ENCODE measurements at regions not wholly inside any gene's neighbourhood (a gene's known extent, or its start where the extent isn't known, plus 50 kb on each side); places are given as distances from the start of the nearest gene placed in this dataset.

DNA sequence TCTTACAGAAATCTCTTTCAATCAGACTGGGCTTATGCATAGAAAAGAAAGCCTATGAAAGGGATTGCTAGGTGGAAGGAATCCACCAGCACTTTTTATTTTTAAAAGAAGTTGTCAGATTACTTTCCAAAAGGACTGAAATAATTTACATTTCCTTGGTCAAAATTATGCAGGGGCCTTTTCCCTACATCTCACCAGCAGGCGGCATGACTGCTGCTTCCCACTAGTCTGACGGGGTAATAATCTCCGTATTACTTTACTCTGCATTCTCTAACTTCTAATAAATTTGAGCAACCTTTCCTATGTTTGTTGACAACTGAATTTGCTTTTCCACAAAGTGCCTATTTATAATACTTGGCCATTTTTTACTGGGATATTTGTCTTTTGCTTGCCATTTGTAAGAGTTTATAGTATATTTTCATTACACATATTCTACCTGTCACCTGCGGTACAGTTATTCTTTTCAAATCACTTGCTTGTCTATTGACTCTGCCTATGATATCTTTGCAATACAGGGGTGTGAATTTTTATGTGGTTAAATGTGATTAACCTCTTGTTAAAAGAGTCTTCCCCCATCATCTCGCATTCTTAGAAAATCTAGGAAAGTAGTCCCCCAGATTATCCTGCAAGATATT is 51.9 kb upstream of the USP47 start:
- DNase-seq = no peak

DNA sequence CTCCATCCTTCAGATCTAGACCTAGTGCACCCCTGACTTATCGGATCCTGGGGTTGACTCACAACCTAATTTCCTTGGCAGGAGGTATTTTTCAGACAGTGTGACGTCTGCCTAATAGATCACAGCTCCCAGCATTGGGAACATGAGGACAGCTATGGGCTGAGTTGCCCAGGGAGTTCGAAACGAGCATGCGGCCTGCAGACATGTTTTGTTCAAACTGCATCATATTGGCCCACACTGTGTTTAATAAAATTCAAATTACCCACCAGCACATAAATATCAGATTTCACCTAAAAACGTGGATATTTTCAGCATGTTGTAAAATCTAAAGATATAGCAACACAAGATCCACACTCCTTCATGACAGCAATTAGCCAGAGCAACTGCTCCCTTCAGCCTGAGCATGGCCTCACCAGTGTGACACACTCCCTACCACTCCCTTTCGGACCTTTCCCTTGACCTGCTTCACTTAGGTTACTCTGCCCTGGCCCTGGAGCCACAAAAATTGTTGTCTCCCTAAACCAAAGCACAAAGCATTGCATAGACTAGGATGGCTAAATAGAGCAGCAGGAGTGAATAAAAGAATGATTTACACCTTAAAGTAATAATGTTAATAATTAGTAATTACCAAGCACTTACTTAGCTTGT is 53.6 kb upstream of the USP47 start:
- no peak for DNase-seq

DNA sequence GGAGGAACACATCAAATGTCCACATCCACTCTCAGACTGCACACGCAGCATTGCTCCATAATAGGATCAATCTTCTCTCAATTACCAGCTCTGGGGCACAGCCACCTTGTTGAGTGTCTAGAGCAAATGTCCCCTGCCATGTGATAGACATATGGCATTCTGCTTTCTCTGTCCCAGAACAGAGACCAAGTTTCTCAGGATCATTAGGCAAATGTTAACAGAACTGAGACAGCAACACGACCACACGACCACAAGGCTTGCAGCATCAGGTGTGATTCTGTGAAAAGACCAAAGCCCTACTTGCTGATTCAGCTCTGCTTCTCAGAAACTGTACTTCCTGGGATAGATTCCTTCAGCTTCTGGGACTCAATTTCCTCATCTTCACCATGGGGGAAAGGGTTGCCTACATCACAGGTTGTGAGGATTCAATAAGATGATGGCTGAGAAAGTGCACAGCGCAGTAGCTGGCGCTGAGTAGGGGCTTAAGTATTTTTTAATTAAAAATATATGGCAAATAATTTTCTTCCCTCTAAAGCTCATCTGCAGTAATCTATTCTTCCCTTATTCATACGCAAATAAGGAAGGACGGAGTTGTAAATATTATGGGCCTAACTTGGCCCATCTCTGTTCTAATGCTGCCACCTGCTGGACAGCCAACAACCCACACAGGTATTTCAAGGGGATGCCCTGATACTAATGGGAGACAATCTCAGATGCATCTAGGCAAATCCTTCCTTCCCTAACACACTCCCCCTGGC is 54.3 kb upstream of the USP47 start:
- peak; percentile 56 for DNase-seq

DNA sequence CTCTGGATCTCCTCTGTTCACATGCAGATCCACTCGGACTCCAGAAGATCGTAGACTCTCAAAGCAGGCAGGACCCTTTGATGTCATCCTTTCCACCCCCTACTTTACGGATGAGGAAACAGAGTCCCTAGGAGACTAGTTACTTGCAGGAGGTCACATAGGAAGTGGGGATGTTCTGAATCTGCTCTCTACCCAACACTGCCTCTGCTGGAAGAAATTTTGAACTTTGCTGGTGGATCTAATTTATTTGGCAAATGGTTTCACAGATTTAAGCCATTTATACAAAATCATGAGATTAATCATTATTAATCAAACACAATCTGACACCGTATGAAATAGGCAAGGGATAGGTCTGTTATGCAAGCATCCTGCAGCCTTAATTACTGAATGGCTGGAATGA is 55.0 kb upstream of the USP47 start:
- DNase-seq = peak; percentile 4

DNA sequence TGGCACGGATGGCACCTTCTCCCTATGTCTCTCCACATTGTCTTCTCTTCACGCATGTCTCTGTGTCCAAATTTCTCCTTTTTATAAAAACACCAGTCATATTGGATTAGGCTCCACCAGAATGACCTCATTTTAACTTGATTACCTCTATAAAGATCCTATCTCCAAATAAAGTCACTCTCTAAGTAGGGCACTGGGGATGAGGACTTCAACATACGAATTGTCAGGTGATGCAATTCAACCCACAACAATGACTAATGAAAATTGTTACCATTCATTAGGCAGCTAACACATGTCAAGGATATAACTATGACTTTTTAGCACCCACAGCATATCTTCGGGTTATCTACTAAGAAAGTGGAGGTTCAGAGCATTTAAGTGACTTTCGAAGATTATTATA is 55.5 kb upstream of the USP47 start:
- no peak for DNase-seq

DNA sequence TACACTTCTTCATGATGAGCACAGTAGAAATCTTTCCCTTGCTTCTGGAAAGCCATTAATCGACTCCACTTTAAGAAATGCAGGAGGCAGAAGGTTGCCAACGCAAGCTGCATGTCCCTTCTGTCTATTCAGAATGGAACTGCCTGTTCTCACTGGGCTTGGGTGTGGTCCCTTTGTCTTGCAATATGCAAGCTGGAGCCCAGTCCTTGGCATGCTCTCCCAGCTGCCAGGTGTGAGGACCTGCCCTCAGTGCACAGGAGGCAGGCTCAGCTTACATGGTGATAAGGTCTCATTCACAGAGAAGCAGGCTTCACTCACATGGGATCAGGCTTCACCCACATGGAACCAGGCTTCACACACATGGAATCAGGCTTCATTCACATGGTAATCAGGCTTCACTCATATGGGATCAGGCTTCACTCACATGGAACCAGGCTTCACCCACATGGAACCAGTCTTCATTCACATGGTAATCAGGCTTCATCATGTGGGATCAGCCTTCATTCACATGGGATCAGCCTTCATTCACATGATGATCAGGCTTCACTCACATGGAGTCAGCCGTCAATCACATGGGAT is 59.2 kb upstream of the USP47 start:
- no peak for DNase-seq

DNA sequence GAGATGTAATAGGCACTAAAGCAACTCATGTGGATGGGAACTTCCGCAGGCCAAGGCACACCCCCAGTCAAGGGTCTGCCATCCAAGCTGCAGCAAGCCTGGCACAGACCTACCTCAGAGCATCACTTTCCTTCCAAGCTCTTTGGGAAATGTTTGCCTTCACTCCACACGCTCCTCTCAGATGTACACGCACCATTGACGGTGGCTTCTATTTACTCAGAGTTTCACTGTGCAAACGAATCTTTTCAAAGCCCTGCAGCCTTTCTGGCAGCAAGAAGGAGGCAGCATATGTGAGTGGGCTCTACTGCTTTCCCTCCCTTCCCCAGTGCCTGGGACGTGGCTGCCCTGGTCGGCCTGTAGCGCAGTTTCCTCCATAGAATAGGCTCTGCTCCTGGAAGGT is 60.9 kb upstream of the USP47 start:
- no peak for DNase-seq

DNA sequence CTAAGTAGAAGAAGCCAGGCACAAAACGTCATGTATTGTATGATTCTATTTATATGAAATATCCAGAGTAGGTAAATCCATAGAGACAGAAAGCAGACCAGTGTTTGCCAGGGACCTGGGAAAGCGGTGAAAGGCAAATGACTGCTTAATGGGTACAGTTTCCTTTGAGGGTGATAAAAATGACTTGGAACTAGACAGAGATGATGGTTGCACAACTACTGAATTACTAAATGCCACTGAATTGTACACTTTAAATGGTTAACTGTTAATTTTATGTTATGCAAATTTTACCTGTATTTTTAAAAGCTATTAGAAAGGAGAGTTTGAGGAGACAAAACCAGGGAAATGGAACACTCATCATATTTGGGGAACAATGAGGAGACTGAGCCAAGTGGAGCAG is 61.8 kb upstream of the USP47 start:
- DNase-seq = no peak

DNA sequence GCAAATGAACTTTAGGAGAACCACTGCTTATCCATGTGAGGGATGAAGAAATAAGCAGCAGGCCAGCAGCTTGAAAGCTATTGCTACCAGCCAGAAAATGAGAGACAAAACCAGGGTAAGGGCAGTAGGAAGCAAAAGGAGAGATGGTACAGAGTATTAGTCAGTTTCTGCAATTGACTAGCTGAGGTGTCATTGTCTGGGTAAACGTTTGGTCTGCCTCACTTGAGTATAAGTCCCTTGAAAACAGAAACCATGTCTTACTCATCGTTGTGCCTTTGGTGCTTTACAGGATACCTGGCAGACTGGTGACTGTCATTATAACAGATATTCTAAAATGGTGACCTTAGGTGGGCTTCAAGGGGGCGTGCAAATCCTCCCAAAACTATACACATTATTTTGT is 63.9 kb upstream of the USP47 start:
- no peak for DNase-seq

DNA sequence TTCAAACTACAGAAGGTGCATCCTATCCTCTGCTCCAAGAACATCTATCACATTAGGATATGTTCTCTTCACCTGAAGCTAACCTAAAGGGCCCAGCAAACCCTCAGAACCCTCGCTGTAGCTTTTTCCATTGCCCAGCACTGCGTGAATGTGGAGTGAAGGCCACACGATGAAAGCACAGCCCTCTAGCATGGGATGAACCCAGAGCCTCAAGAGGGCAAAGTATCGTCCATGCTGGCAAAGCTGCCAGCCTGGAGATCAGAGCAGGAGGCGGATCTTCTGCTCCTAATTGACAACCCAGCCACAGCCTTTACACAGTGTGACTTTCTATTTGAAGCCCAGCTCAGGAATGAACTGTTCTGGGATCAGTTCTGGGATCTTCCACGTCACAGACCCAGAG is 65.1 kb upstream of the USP47 start:
- DNase-seq = no peak

DNA sequence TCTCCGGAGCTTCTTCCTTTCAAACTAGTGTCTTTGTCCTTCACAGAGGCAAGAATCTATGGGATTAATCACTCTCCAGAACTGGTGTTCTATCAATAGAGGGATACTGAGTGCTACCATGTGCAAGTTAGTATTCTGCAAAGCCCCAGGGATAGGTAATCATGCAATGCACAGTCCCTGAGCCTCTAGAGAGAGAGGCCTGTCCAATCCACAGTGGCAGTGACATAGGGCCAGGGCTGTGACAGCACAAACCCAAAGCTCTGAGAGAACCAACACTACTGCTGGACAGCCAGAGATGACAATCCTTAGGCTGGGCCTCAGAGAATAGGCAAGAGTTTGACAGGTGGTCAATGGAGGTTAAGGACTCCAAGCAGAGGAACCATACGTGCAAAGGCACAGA is 66.8 kb upstream of the USP47 start:
- no peak for DNase-seq

DNA sequence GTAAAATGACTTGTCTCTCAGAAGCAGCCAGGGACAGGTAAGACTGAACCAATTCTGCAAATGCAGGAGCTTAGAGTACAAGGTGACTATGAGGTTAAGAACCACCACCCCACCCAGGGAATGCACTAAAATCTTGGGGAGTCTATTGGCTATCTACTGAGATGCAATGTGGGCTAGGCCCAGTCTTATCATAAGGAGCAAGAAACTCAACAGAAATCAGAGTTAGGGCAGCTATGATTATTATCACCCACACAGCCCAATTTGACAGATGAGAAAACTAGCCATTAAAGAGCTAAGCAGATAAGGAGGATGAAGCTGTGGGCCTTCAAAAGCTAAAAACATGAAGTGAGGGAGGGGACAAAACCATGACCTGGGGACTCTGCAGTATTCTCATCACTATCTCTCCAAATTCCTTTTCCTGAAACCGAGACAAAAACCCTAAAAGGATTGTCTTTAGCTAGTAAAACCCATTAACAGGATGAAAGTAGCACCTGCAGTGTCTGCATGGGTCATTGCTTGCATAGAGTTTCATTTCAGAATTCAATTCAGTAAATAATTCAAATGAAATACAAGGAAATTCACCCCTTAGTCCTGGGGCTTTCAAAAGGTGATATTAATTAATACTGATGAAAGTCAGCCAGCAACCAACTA is 68.8 kb upstream of the USP47 start:
- no peak for DNase-seq

DNA sequence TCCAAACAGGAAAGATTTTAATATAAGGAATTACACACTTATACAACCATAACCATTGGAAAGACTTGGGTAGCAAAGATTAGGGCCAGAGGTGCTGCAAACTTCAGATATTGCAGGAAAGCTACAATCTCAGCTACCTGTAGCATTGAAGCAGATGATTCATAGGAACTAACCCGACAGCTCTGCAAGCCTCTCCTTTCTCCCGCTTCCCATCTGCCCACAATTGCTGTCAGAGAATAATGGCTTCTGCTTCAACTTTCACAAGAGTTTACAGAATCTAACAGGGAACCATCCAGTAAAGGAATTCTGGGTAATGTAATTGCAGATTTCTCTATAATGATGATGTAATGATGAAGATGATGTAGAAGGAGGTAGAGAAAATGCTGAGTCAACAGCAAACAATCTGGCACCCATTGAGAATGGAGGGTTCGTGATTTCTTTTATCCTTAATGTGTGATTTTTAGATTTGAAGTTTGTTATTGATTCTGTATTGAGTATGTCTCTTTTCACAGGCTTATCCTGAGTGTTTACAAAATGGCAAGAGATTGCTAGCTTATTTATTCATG is 70.8 kb upstream of the USP47 start:
- no peak for DNase-seq

DNA sequence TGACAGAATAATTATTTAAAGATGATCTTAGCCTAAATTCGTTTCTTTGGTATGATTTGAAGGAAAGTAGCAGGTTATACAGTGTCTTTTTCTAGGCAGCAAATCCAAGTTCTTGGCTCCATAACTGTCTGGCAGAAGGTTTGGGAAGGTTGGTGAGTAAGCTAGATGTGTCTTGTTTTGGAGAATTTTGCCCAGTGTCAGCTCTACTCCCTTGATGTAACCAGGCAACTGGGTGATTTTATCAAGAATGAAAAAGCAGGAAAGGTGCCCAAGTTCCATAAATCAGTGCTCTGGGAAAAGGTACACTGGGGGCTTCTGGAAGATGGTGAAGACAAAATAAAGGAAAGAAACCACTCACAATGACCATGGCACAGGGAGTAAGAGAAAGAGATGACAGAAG is 71.5 kb upstream of the USP47 start:
- no peak for DNase-seq

DNA sequence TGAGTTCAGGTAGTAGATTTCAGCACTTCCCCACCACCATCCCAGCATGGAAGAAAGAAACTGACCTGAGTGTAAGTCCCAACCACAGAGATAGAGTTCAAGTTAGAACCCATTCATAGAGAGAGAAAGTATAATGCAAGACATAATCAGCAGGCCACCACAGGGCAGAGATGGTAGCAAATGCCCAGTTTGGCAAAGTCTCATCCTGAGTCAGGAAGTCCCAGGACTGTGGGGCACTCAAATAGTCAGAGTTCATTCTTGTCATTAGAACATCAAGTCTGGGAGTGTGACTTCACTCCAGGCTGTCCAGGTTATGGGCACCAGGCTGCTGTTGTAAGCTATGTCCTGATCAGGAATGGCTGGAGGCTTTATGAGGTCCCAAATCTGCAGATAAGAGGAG is 72.0 kb upstream of the USP47 start:
- no peak for DNase-seq

DNA sequence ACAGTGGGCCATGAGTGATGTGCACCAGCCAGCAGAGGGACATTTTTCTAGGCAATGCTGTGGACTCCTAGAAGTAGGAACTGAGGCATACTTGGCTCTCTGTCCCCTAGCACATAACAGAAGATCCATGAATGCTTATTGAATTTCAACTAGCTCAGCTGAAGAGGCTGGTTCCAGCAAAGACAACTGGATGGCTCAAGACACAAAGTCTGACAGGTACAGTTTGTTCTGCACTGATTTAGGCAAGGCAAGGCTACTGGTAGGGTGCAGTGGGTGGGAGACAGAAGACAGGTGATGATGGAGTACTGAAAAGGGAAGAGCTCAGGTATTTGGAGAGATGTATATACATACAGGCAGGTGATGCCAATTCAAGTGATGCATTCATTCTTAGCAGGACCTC is 72.4 kb upstream of the USP47 start:
- no peak for DNase-seq

DNA sequence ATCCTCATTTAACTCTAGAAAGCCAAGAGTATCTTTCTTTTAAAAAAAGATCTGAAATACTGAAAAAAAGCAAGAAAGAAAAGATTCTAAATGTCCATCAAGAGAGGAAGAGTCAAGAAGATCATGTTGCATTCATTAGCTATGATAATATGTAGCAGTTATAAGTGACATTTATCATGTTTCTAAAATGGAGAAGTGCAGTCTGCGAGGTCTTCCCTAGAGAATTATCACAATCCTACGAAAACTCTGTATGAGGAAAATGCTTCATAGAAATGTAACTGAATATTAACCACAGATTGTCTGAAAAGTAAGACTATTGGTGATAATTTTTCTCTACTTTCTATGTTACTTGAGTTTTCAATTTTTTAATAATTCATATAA is 77.4 kb upstream of the USP47 start:
- DNase-seq = no peak

DNA sequence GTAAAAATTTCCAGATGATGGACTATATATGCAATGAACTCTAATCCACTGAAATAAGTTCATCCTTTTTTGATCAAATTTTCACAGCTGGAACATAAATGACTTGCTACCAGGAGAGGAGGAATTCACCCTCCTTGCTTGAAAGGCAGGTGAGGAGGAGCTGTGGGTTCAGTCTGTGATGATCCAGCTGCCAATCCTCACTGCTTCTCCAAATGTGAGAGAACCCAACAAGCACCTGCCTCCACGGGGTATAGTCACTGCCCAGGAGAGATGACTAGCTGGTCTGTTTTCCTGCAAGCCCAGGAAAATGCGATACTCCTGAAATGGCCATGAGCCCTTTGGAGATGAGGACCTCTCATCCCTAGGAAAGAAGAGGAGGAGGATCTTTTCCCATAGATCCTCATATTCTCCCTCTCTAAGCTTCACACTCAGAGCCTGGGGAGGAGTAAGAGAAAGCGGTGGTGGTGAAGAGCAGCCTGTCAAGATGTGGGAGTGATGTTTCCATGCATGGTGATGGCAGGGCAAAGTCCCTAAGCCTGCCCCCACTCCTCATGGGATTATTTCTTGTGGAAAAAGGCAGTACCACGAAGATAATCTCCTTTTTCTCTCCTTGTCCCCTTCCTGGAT is 77.9 kb upstream of the USP47 start:
- DNase-seq = no peak

DNA sequence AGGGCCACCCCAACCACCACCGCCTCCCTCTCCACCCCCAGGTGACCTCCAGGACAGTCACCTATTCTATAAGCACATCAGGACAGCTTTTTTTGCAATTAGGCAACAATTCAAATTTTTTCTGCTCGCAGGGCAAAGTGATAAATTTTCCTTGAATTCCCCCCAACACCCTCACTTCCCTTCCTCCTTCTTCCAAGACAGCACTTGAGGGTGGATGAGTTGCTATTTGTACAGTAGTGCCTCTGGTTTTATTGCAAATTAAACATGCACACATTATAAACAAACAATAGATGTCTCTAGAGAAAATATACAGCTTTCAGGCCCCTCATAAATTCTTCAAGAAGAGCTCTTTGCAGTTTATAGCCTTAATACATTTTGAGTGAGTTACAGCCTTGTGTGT is 80.9 kb upstream of the USP47 start:
- no peak for DNase-seq

DNA sequence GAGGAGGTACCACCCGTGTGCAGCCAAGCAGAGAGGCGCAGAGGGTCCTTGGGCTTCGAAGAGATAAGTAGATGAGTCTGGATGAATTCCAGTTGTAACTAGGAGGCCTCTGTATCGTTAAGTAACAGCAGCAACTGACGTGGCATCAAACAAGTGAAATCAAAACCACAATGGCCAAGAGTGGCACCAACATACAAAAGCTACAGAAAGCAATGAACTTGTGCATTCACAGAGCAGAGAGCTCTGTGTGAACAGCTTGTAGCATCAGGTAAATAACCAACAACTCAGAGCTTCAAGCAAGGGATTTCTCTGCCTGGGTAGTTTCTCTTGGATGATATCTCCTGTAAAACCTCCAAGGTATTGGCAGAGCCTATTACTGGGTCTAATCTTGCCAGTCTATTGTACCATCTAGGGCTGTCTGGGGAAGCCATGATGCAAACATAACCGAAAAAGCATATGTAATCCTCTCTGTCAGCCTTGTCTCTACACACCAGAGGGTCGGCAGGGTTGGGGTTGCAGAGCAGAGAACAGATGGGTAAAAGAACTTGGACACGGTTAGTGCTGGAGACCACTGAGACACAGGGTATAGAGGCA is 83.1 kb upstream of the USP47 start:
- no peak for DNase-seq

DNA sequence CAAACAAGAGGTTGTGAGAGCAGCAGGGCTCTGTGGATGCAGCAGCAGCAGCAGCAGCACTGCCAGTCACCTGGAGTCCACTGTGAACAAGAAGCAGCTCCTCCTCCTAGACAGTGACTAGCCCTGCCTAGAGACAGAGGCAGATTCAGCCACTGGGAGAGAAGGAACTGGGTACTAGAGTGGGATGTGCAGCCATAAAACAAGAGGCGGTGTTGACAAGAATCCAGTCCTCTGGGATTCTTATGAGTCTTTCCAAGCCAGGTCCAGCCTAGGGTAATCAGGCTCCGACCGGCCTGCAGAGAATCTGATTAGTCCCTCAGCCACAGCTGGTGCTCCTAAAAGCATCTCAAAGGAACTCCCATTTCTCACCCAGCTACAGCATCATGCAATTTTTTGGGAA is 83.9 kb upstream of the USP47 start:
- DNase-seq = no peak

DNA sequence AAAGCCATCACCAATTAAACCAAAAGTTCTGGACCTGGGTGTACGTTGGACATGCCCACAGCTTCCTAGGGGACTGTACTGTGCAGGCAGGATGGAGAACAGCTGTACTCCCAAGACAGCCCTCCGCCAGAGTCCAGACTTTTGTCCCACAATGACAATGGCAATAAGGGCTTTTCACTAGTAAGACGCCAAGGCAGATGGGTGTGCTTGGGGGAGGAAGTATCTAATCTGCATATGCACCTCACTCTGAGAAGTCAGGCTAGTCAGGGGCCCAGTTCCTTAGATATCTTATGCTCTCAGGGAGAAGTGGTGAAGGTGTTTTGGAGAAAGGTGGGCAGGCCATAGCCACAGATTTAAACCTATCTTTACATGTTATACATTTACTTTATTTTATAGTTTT is 85.1 kb upstream of the USP47 start:
- DNase-seq = no peak
